ENCODE measurements at regions not wholly inside any gene's neighbourhood (a gene's known extent, or its start where the extent isn't known, plus 50 kb on each side); places are given as distances from the start of the nearest gene placed in this dataset.

GRCh38 chr15:96053031-96053780 is 277.3 kb upstream of the NR2F2 start:
- TF ChIP-seq CHD2 (IDR thresholded peaks at IDR 0.05; ENCODE audit: low read length) = 0 out of 2 replicates have a peak, but pooled peaks have one; percentile 44
- no peak for TF ChIP-seq CTCF (IDR thresholded peaks at IDR 0.05; ENCODE audit: control extremely low read depth in 1 of 3, insufficient read depth in 1 of 3, low read depth in 1 of 3, low read length in 3 of 3)
- no peak for TF ChIP-seq CREB1 (IDR thresholded peaks at IDR 0.05)
- no peak for TF ChIP-seq GABPA (IDR thresholded peaks at IDR 0.05; ENCODE audit: borderline replicate concordance, insufficient read depth, low read length)
- TF ChIP-seq CEBPB (IDR thresholded peaks at IDR 0.05; ENCODE audit: low read depth, low read length) = no peak
- no peak for TF ChIP-seq SP2 (IDR thresholded peaks at IDR 0.05; ENCODE audit: low read length)
- peak; percentile 41 for TF ChIP-seq CTBP2 (IDR thresholded peaks at IDR 0.05; ENCODE audit: borderline replicate concordance, insufficient read depth, insufficient read length, low read length)
- no peak for TF ChIP-seq EGR1 (IDR thresholded peaks at IDR 0.05; ENCODE audit: borderline replicate concordance, low read depth, low read length)
- TF ChIP-seq TAF1 (IDR thresholded peaks at IDR 0.05; ENCODE audit: low read depth, low read length) = no peak
- TF ChIP-seq YY1 (IDR thresholded peaks at IDR 0.05; ENCODE audit: low read depth, low read length) = no peak
- TF ChIP-seq SRF (IDR thresholded peaks at IDR 0.05; ENCODE audit: low read depth, low read length) = no peak
- TF ChIP-seq SP1 (IDR thresholded peaks at IDR 0.05; ENCODE audit: low read depth, low read length) = no peak; the same call in 1 of the 2 replicates
- TF ChIP-seq POLR2AphosphoS5 (IDR thresholded peaks at IDR 0.05; ENCODE audit: low read depth, low read length) = no peak

Data from H1 (cell line).